Kidney (tissue), 13 donors: ENCODE measurements at regions not wholly inside any gene's neighbourhood (a gene's known extent, or its start where the extent isn't known, plus 50 kb on each side); places are given as distances from the start of the nearest gene placed in this dataset.

ENCODE experiments used
- DNase-seq, 5 donors: peaks; one replicate each; pipeline ENCODE4 v3.0.0-alpha.2; 2013 to 2020
- FAIRE-seq: peaks from 2 replicates; lab custom pipeline; 2012; peaks lifted over from hg19 to GRCh38; lab: Jason Lieb, UNC
- H3K27ac ChIP-seq, 2 donors: one replicate each; pipeline ENCODE4 v1.7.0; 2013; ENCODE audit warnings: low read depth in 2 of 2, low read length in 2 of 2, inconsistent platforms in 1 of 2
- H3K27me3 ChIP-seq: one replicate; pipeline ENCODE4 v1.7.1; 2013; ENCODE audit warnings: low read length, inconsistent platforms; ENCODE audit not compliant: control insufficient read depth, insufficient read depth
- H3K36me3 ChIP-seq, 3 donors: one replicate each; pipeline versions ENCODE4 v1.7.0 to v1.7.1; 2013; ENCODE audit warnings: low read length in 3 of 3, control low read depth in 1 of 3, inconsistent platforms in 1 of 3; ENCODE audit not compliant: insufficient read depth in 3 of 3, control insufficient read depth in 2 of 3
- H3K4me1 ChIP-seq, 3 donors: one replicate each; pipeline versions ENCODE4 v1.7.0 to v1.7.1; 2013; ENCODE audit warnings: low read length in 3 of 3, inconsistent platforms in 1 of 3, low read depth in 1 of 3; ENCODE audit not compliant: control insufficient read depth in 2 of 3, insufficient read depth in 2 of 3
- H3K4me3 ChIP-seq, 3 donors: one replicate each; pipeline versions ENCODE4 v1.7.0 to v1.8.1; 2013; ENCODE audit warnings: low read length in 3 of 3, control low read depth in 1 of 3, inconsistent platforms in 1 of 3
- H3K9ac ChIP-seq, 3 donors: one replicate each; pipeline versions ENCODE4 v1.7.0 to v1.7.1; 2013; ENCODE audit warnings: low read length in 3 of 3, control low read depth in 1 of 3, inconsistent platforms in 1 of 3
- H3K9me3 ChIP-seq, 3 donors: one replicate each; pipeline versions ENCODE4 v1.7.0 to v1.7.1; 2013; ENCODE audit warnings: low read length in 3 of 3, control low read depth in 1 of 3, inconsistent platforms in 1 of 3; ENCODE audit not compliant: control insufficient read depth in 2 of 3, insufficient read depth in 1 of 3
- CTCF ChIP-seq: IDR thresholded peaks from 3 replicates; pipeline ENCODE4 v1.5.1; 2012; ENCODE audit warnings: mild to moderate bottlenecking, moderate library complexity, borderline replicate concordance; ENCODE audit not compliant: insufficient read depth; ENCODE audit errors: extremely low read depth
- intact Hi-C: fragments of 100-400 bp; cut with DNase I; formaldehyde crosslinking; loops from one replicate; pipeline ENCODE4 v1.11.1; 2022
- donor health status: control.
- donor health status: control.
- donor health status: control.
- donor health status: control.
- donor health status: control.
- donor health status: DM: yes; HTN: yes; CAD: no.
- donor health status: Normal renal cell carcinoma (clear cell type).

- no peak for TF ChIP-seq CTCF
- Histone ChIP-seq H3K4me1 (no peaks in the 10 kb centered on the region), H3K4me3 (no peak overlapping the region), H3K9ac (no peak overlapping the region), H3K36me3 (no peaks in the 10 kb centered on the region), H3K9me3 (no peaks in the 10 kb centered on the region), H3K27me3 (no peaks in the 10 kb centered on the region), H3K27ac (no peak overlapping the region)
- DNase-seq (no peak), FAIRE-seq (no peak)
- intact Hi-C loops: no loop called here
Measured at GRCh38 chr13:109576331-109576813, 210.0 kb downstream of the IRS2 start.

GRCh38 chr13:109575821-109576220 is 210.6 kb downstream of the IRS2 start:
- no peak for TF ChIP-seq CTCF

GRCh38 chr13:109572389-109572788 is 214.0 kb downstream of the IRS2 start:
- no peak for FAIRE-seq

More at GRCh38 chr13:109575821-109576220, 210.6 kb downstream of the IRS2 start:
- intact Hi-C loops: no loop called here
- DNase-seq (no peak), FAIRE-seq (no peak)
- Histone ChIP-seq H3K36me3 (no peaks in the 10 kb centered on the region), H3K9ac (no peak overlapping the region), H3K27me3 (no peaks in the 10 kb centered on the region), H3K27ac (no peak overlapping the region), H3K4me1 (no peaks in the 10 kb centered on the region), H3K9me3 (no peaks in the 10 kb centered on the region), H3K4me3 (no peak overlapping the region)

More at GRCh38 chr13:109572389-109572788, 214.0 kb downstream of the IRS2 start:
- Histone ChIP-seq H3K4me3 (no peak overlapping the region), H3K27me3 (no peaks in the 10 kb centered on the region), H3K36me3 (no peaks in the 10 kb centered on the region), H3K27ac (no peak overlapping the region), H3K9me3 (no peaks in the 10 kb centered on the region), H3K4me1 (no peaks in the 10 kb centered on the region), H3K9ac (no peak overlapping the region)
- TF ChIP-seq CTCF: no peak
- DNase-seq: no peak
- intact Hi-C loops: no loop called here
